Nephron progenitor cell (in vitro differentiated cells): ENCODE measurements at regions not wholly inside any gene's neighbourhood (a gene's known extent, or its start where the extent isn't known, plus 50 kb on each side); places are given as distances from the start of the nearest gene placed in this dataset.

Experiments used
- DNase-seq: peaks from one replicate; pipeline ENCODE4 v3.0.0; 2021
- H3K27ac Mint-ChIP-seq: 2 replicates; pipeline ENCODE4 v1.8.0; 2021; ENCODE audit warnings: mild to moderate bottlenecking, moderate library complexity, mixed read lengths
- H3K27me3 Mint-ChIP-seq: 2 replicates; pipeline ENCODE4 v1.8.0; 2021; ENCODE audit warnings: mild to moderate bottlenecking, low read depth, mixed read lengths; ENCODE audit not compliant: poor library complexity
- H3K36me3 Mint-ChIP-seq: 2 replicates; pipeline ENCODE4 v1.8.0; 2021; ENCODE audit warnings: low read depth, mixed read lengths
- H3K4me1 Mint-ChIP-seq: 2 replicates; pipeline ENCODE4 v1.8.0; 2021; ENCODE audit warnings: mixed read lengths
- H3K4me3 Mint-ChIP-seq: 2 replicates; pipeline ENCODE4 v1.8.0; 2021; ENCODE audit warnings: mild to moderate bottlenecking, moderate library complexity, mixed read lengths
- H3K9me3 Mint-ChIP-seq: 2 replicates; pipeline ENCODE4 v1.8.0; 2021; ENCODE audit warnings: mild to moderate bottlenecking, moderate library complexity, mixed read lengths
- TF ChIP-seq, protein P1 (sequence below): fragments of 200-600 bp; sonication (generic); IDR thresholded peaks from 2 replicates; pipeline ENCODE4 v1.5.0; 2021; ENCODE audit warnings: antibody characterized with exemption

DNA sequence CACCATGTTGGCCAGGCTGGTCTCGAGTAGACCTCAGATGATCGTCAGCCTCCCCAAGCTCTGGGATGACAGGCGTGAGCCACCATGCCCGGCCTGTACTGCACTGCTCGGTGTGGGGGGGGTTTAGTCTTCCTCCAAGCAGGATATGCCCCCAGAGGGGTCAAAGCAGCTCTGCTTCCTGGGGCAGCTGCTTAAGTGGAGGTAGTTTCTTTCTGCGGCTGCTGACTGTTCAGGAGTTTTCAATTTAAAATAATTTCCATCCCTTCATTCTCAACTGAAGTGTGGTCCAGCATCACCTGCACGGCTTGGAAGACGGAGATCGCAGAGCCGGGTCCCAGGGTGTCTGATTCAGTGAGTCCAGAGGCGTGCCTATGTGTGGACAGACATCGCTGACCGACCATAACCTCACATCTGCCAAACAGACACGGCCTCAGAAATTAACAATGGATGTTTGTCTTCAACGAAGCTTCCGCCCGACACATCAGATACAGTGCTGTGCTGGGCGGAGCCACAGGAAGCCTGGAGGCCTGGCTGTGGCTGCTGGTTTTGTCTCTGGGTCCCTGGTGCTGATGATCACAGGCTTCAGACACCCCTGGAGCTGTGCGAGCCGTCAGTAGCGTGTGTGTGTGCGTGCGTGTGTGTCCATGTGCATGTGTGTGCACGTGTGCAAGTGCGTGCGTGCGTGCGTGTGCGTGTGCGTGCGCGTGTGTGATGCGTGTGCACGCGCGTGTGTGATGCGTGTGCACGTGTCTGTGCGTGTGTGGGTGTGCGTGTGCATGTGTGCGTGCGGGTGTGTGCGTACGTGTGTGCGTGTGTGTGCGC, 226.5 kb upstream of the PITRM1 start:
- Mint-ChIP-seq H3K4me1 (peaks cover 56% of the 10 kb centered on the region), H3K4me3 (no peak overlapping the region), H3K27me3 (peaks cover 6% of the 10 kb centered on the region), H3K9me3 (peaks cover 13% of the 10 kb centered on the region), H3K27ac (no peak overlapping the region), H3K36me3 (no peaks in the 10 kb centered on the region)
- TF ChIP-seq, protein P1, sequence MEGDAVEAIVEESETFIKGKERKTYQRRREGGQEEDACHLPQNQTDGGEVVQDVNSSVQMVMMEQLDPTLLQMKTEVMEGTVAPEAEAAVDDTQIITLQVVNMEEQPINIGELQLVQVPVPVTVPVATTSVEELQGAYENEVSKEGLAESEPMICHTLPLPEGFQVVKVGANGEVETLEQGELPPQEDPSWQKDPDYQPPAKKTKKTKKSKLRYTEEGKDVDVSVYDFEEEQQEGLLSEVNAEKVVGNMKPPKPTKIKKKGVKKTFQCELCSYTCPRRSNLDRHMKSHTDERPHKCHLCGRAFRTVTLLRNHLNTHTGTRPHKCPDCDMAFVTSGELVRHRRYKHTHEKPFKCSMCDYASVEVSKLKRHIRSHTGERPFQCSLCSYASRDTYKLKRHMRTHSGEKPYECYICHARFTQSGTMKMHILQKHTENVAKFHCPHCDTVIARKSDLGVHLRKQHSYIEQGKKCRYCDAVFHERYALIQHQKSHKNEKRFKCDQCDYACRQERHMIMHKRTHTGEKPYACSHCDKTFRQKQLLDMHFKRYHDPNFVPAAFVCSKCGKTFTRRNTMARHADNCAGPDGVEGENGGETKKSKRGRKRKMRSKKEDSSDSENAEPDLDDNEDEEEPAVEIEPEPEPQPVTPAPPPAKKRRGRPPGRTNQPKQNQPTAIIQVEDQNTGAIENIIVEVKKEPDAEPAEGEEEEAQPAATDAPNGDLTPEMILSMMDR, result no peak
- DNase-seq, result no peak

DNA sequence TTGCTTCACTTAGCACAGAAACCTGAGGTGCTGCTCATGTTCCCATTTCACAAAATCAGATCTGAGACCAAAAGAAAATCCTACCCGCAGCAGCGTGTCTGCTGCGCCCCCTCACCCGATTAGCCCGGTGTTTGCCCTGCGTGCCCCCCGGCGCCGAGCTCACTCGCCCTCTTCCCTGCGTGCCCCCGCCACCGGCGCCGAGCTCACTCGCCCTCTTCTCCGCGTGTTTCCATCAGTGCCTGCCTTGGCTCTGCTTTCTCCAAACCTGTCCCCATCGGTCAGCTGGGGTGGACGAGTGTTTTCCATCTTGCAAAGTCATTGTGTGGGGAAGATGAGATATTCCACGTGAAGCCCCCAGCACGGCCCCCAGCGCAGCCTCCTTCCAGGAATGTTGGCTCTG, 225.3 kb upstream of the PITRM1 start:
- H3K4me1 Mint-ChIP-seq, result peaks cover 53% of the 10 kb centered on the region
- H3K27me3 Mint-ChIP-seq, result peaks cover 9% of the 10 kb centered on the region
- H3K27ac Mint-ChIP-seq, result peak overlapping the region; percentile 65
- H3K36me3 Mint-ChIP-seq, result no peaks in the 10 kb centered on the region
- peaks cover 16% of the 10 kb centered on the region for H3K9me3 Mint-ChIP-seq
- H3K4me3 Mint-ChIP-seq, result no peak overlapping the region
- DNase-seq, result no peak
- TF ChIP-seq, protein P1, result no peak

DNA sequence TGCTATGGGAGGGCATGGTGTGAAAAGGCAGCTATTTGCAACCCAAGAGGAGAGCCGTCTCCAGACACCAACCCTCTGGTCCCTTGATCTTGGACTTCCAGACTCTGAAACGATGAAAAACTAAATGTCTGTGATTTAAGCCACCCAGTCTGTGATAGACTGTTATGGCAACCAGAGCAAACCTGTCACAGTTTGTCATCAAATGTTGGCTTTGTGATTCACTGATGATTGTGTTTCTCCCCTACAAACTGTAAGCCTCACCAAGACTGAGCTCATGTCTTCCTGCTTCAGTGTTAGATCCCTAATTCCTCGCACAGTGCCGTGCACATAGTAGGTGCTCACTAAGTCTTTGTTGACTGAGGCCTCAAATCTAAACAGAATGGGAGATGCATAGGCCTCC, 224.6 kb upstream of the PITRM1 start:
- H3K9me3 Mint-ChIP-seq, result peaks cover 16% of the 10 kb centered on the region
- TF ChIP-seq, protein P1, result no peak
- no peak overlapping the region for H3K27ac Mint-ChIP-seq
- H3K27me3 Mint-ChIP-seq, result peaks cover 9% of the 10 kb centered on the region
- no peaks in the 10 kb centered on the region for H3K36me3 Mint-ChIP-seq
- DNase-seq, result no peak
- H3K4me1 Mint-ChIP-seq, result peaks cover 47% of the 10 kb centered on the region
- H3K4me3 Mint-ChIP-seq, result no peak overlapping the region

DNA sequence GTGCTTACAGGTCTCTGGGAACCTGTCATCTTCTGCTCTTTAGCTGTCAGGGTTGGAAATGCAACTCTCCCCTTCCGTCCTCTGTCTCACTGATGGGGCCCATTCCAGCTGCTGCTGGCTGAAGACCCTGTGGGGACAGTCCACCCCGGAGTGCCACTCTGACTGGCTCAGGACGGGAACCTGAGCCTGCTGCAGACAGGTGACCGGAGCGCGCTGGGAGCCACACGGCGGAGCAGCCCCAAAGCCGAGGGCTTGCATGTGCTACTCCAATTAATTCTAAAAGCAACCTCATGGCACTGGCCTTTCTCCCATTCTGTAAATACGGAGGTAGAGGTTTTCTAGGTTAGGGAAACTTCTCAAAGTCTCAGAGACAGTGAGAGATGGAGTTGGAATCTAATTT, 223.5 kb upstream of the PITRM1 start:
- DNase-seq, result no peak
- H3K9me3 Mint-ChIP-seq, result peaks cover 13% of the 10 kb centered on the region
- H3K27me3 Mint-ChIP-seq, result peaks cover 9% of the 10 kb centered on the region
- H3K4me3 Mint-ChIP-seq, result no peak overlapping the region
- H3K27ac Mint-ChIP-seq, result peak overlapping the region; percentile 93
- H3K36me3 Mint-ChIP-seq, result no peaks in the 10 kb centered on the region
- TF ChIP-seq, protein P1, result no peak
- H3K4me1 Mint-ChIP-seq, result peaks cover 55% of the 10 kb centered on the region

DNA sequence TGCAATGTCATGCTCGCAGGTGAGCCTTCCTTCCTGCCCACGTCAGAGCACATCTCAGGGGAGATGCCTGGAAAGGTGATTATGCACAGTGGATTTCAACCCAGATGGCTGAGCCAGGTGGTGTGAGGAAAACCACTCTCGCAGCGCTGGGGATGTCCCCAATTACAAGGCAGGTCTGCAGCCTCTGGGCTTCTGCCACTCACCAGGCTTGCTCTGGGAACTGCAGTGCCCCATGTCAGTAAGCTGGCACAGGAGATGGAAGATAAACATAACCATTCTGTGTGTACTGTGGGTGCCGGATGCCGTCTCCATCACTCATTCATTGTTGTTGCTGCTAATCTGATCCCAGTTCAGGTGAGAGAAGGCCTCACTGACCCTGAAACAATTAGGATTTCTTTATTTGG, 222.9 kb upstream of the PITRM1 start:
- no peak for DNase-seq
- TF ChIP-seq, protein P1, result no peak
- Mint-ChIP-seq H3K9me3 (peaks cover 12% of the 10 kb centered on the region), H3K27ac (peak overlapping the region; percentile 93), H3K27me3 (peaks cover 9% of the 10 kb centered on the region), H3K36me3 (no peaks in the 10 kb centered on the region), H3K4me1 (peaks cover 54% of the 10 kb centered on the region), H3K4me3 (no peak overlapping the region)

DNA sequence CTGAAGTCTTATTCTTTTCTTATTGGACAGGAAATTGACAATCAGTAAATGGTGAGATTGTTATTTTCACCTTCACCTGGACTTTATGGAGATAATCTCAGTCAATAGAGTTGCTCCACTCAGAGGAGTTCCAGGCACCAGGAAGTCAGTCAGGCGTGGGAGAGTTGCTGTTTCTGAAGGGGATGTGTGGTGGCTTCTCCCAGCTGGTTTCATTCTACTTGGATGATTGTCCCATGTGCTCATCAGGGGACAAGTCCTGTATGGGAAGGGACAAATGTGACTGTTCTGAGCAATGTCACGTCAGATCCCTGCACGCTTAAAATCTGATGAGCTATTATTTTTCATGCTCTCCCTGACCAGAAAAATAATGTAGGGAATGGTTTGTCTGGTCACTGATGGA, 222.5 kb upstream of the PITRM1 start:
- H3K4me3 Mint-ChIP-seq, result no peak overlapping the region

More for the DNA sequence above, 222.5 kb upstream of the PITRM1 start:
- Mint-ChIP-seq H3K27ac (no peak overlapping the region), H3K4me1 (peaks cover 50% of the 10 kb centered on the region), H3K27me3 (peaks cover 9% of the 10 kb centered on the region), H3K9me3 (peaks cover 12% of the 10 kb centered on the region), H3K36me3 (no peaks in the 10 kb centered on the region)
- TF ChIP-seq, protein P1, result no peak
- no peak for DNase-seq
